GM21390 (cell line): ENCODE measurements at regions not wholly inside any gene's neighbourhood (a gene's known extent, or its start where the extent isn't known, plus 50 kb on each side); places are given as distances from the start of the nearest gene placed in this dataset.
"Not testable (repeated sequence)": the region's sequence is repeated elsewhere in the genome, so short reads cannot be mapped to it uniquely, and the experiment has no call there.

ENCODE experiments used
- ATAC-seq: cut with Tn5 transposase; IDR thresholded peaks from one replicate; pipeline ENCODE4 v1.9.1; 2021; ENCODE audit not compliant: unreplicated experiment

DNA sequence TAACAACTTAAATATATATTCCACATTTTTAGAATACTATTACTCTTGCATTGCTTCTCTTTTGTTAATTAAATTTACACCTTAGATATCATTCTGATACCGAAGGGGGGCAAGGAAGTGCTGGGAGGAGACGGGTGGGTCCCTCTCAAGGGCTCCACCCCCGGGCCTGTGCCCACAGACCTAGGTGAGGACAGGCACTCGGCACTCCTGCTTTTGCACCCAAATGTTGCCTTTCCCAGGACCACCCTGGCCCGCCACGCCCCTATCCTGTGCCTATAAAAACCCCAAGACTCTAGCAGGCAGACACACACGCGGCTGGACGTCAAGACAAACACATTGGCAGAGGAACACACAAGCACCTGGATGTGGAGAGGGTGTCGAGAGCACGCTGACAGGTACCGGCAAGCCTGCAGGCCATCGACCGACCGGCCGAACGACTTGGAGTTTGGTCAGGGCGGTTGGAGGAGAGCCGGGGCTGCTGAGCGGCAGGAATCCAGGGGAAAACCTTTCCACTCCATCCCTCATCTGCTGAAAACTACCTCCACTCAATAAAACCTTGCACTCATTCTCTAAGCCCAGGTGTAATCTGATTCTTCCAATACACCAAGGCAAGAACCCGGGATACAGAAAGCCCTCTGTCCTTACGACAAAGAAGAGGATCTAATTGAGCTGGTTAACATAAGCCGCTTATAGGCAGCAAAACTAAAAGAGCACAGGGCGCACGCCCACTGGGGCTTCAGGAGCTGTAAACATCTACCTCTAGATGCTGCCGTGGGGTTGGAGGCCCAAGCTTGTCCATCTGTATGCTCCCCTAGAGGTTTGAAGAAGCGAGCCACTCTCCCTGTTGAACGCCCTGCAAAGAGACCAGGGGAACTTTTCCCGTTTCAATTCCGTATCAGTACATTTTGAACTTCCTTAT, 197.4 kb upstream of the PRSS16 start:
- ATAC-seq = no peak

DNA sequence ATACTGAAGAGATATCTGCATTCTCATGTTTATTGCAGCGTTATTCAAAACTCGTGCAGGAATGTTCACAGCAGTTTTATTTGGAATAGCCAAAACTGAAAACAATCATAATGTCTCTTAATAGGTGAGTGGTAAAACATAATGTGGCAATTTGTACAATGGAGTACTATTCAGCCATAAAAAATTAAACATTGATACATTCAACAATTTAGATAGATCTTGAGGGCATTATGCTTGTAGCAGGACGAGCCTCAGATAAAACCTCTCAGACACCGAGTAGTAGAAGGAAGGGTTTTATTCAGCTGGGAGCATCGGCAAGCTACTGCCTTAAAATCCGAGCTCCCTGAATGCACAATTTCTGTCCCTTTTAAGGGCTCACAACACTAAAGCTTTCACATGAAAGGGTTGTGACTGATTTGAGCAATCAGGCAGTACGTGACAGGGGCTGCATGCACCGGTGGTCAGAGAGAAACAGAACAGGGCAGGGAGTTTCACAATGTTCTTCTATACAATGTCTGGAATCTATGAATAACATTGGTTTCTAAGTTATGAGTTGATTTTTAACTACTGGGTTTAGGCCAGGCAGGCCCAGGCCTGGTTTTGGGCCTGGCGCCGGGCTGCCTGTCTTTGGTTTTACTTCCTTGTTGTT, 195.3 kb upstream of the PRSS16 start:
- ATAC-seq = not testable (repeated sequence)

DNA sequence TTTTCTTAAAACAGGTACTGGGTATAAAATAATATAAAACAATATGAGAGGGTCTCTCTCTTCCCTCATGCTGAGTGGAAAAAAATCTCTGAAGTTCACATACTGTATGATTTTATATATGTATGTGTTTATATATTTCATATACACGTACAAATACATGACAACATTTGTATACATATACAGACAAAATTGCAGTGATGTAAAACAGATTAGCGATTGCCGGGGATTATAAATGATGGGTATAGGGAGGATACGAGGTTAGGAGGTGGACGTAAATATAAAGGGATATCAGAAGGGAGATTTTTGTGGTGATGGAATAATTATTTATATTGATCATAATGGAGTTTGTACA, 194.8 kb upstream of the PRSS16 start:
- no peak for ATAC-seq

DNA sequence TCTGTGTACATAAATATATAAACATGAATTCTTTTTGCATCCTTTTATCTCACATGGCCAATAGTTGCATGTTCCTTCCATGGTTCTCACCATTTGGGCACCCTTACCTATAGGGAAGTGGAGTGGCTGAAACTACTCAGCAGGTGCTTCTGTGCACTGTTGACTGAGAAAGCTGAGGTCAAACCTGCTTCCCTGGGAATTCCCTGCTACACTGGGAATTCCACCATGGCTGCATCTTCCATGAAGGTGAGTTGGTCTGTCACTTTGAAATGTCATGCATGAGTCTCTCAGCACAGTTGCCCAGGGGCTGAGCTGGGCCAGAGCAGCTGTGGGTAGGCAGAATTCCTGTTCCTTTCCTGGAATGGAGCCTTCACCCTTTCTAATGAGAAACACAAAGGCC, 193.8 kb upstream of the PRSS16 start:
- no peak for ATAC-seq

DNA sequence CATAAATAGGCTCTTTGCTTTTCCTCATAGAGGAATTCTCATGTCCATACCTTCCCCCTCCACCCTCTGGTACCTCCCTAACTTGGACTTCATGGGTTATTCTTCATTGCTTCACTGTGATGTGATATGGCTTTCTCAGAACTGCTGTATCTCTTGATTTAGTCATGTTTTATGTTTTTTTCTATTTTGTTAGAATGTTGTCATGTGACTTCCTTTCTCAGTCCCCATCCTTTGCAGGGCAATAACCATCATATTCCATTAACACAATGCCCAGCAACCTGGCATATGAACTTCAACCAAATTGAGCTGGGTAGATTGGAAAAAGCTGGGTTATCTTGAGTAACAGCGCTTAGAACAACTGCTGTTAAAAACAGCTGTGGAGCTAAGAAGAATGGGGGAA, 190.9 kb upstream of the PRSS16 start:
- no peak for ATAC-seq

DNA sequence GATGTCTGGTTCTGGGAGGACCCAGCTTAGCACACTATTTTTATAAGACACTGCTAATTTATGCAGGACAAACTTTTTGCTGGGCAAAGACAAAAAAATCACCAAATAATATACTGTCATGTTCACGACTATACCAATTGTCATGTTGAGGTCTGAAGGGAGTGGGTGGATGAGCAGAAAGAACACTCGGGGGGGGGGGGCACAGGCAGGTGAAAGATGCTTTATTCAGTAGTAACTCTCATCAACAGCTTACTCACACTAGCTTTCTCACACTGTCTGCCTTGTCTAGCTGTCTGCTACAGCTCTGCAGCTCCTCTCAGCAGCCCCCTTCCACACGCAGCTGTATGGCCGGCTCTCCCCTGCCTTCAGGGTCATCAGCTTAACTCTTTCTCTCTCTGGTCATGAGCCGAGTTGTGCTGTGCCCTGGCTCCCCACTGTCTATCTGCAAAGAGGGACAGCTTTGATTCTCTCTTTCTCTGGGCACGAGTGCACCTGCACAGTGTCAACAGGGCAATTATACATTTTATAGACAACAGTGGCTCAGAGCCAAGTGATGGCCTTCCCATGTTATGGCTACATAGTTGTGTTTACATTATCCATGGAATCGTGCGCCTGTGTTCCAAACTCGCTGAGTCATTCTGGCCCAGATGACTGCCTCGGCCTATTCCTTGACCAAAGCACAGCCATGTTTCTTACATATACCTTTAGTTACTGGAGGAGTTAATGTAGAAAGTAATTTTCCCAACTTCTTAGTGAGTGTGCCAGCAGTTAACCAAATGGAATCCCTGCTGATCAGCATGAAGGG, 187.7 kb upstream of the PRSS16 start:
- ATAC-seq = no peak

DNA sequence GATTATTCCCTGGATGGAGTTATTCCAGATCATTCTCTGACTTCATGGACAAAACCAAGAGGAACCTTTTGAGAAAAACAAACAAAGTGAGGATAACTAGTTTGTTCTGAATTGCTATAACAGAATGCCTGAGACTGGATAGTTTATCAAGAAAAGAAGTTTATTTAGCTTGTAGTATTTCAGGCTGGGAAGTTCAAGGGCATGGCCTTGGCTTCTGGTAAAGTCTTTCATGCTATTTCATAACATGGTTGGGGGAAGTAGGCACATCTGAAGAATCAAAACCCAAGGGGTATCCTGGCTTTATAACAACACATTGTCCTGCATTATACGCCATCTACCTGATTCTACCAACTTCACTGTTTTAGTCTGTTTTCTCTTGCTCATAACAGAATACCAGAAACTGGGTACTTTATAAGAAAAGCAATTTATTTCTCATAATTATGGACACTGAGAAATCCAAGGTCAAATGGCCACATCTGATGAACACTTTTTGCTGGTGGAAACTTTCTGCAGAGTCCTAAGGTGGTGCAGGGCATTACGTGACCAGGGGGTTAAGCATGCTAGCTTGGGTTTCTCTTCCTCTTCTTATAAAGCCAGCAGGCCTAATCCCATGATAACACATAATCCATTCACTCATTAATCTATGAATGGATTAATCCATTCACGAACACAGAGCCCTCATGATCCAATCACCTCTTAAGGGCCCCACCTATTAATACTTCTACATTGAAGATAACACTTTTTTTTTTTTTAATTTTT, 186.1 kb upstream of the PRSS16 start:
- ATAC-seq = no peak

DNA sequence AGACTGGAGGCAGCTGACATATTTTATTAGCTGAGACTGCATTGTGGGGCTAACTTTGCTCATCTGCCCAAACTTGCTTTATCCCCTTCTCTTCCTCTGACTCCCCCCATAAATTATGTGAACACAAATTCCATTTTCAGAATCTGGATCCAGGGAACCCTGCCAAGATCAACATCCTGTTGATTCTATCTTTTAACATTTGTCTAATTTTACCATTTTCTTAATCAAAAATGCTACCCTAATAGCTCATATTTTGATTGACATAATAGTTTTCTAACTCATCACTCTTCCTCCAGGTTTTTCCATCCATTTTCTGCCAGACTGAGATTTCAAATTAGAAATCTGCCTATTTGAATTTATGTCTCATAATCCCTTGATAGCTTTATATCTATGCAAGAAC, 184.7 kb upstream of the PRSS16 start:
- no peak for ATAC-seq

DNA sequence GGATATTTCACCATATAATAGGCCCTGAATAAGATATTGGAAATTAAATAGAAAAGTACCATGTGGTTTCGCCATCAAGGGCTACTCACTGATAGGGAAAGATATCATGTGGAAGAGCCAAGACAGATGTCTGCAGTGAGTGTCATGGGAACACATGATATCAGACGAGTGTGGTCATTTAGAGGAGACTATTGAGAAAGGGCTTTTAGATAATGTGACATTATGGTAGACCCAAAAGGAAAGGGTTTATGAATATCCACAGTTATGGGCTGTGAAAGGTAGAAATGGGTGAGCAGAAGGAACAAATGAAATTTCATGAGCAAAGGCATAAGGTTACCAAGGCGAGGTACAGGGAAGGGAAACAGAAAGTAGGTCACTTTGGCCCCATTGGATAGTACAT, 182.3 kb upstream of the PRSS16 start:
- no peak for ATAC-seq

DNA sequence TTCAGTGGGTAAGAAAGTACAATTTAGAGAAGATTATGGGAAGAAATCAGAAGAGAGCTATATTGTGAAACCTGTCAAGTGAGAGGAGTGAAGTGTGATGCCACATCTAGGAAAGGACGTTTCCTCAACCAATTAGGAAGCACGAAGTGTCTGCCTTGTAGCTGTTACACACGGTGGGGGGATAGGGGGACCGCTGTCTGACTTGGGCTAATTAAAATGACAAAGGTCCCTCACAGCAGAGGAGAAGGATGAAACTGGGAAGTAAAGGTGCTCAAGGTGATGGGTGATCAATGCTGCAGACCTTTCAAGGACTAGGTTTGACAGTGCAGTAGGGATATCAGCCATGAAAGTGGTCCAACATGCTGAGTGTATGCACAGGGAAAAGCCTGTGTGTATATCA, 181.1 kb upstream of the PRSS16 start:
- no peak for ATAC-seq

DNA sequence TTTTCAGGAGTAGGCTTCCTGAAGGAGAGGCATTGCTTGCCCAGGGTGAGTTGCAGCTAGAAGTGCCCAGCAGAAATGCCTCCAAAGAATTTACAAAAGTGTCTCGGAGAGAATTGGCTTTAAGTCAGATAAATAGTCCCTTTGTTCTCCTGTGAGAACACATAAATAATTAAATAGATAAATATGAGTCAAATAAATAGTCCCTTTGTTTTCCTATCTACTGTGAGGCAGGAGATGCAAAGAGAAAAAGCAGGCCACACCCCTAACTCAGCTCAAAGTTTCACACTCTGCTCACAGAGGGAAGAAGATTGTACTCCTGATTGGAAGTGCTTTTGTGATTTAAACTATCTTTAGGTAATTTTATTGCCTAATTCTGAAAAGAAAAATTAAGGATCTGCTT, 180.7 kb upstream of the PRSS16 start:
- ATAC-seq = no peak

DNA sequence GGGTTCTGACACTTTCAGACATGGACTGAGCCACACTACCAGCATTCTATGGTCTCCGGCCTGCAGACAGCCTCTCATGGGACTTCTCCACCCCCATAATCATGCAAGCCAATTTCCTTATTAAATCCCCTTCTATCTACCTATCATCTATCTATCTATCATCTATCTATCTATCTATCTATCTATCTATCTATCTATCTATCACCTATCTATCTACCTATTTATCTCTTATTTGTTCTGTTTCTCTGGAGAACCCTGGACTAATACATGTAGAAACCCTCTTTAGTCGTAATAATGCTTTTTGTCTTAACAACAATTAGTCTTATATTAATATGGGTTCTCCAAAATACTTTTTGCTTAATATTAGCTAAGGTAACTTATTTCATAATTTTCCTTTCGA, 174.1 kb upstream of the PRSS16 start:
- ATAC-seq = no peak

DNA sequence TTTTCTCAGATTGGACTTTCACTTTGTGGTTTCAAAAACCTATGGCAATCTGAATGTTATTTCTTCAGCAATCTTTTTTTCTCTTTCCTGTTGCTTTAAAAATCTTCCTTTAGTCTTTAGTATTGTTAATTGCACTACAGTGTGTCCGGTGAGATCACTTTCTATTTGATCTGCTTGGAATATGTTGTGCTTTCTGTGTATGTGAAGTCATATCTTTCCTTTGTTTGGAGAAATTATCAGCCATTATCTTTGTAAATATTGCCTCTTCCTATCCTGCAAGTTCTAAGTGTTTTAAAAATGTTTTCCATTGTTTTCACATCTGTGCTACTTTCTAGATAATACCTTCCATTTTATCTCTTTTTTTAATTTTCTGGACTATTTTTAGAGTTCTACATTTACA, 171.4 kb upstream of the PRSS16 start:
- ATAC-seq = no peak

DNA sequence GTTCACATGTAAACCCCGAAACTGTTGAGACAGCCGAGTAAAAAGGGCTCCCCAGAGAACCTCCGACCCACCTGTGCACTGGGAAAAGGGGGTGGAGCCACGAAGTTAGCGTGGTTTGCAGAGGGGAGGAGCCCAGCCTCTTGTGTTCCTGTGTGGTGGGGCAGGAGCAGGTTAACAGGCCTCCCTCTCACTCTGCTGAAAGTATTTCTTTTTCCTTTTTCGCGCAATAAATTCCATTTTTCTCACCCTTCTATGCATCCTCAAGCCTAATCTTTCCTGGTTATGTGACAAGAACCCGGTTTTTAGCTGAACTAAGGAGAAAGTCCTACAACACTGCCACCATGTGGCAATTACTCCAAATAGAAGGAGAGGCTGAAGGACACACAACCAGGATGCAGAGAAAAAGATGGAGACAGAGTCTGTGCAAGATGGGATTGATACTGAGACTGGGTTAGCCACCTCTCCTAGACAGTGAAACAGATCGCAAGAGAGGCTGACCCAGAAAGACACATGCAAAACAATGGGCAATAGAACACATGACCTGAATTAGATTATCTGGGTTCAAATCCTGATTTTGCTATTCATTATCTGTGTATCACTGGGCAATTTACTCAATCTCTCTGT, 168.7 kb upstream of the PRSS16 start:
- ATAC-seq = peak; percentile 86

DNA sequence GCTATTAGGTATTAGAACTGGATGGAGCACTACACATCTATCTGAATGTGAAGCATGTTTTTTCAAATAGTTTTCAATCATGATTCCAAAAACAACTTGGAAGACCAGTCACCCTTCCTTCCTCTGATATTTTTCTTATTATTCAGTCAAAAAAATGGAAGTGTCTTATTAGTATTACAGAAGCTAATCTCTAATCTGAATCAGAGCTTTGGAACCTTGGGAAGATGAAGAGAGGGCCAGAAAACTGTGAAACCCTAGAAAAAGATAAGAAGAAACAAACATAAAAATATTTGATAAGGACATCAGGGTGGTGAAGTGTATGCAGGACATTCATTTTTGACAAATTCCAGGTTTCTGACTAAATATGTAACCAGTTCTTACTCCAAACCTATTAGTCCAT, 166.3 kb upstream of the PRSS16 start:
- no peak for ATAC-seq

DNA sequence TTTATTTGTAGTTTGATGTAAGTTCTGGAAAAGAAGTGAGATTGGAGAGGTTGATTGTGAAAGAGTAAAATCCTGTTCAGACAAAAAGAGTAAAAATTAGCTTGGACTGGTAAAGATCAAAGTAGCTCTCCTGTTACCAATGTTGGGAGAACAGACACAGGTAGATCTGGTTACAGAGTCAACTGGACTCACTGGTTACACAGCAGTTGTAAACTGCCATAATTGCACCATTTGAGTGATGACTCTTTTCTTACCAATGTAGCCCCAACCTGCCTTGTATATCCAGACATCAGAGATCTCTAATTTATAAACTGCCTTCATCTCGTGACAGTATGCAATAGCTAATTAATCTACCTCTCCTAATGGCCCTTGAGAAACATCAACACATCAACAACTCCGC, 165.6 kb upstream of the PRSS16 start:
- no peak for ATAC-seq

DNA sequence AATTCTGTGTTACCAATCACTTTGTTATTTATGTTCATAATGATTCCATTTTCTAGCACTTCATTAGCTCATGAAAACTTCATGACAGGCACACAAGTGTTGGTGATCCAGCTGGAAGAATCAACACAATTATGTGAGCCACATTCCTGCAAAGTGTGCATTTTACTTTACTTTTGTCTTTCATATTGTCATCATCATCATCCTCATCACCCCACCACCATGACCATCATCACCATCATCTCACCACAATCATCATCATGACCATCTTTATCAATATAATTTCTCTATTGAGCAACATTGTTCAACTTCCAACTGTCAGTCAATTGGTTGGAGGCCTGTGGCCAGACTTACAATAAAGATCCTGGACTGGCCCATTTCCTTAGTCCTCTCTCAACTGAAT, 159.4 kb upstream of the PRSS16 start:
- ATAC-seq = no peak

DNA sequence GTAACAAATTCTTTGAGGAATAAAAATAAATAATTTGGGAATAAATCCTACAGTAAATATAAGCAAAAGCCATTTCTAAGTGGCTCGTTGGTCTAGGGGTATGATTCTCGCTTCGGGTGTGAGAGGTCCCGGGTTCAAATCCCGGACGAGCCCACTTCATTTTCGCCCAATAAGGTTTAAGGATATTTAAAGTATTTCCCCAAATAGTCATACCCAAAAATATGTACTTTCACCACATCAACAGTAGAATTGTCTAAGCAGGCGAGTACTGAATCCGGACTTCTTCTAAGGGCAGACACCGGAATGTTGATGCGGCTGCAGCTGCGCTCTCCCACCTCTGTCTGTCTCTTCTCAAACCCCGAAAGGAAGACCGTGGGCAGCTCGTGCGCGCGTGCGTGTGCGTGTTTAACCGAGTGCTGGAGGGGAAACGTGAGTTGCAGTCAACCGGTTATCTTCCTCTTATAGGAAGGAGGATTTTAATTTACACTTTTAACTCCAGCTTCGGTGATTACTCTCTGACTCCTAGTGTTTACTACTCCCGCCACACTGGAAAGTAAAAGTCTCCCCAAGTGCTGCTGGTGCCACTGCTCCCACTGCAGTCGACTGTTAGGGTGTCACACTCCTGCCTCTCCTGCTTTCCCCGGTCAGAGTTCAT, 155.7 kb upstream of the PRSS16 start:
- ATAC-seq = no peak

DNA sequence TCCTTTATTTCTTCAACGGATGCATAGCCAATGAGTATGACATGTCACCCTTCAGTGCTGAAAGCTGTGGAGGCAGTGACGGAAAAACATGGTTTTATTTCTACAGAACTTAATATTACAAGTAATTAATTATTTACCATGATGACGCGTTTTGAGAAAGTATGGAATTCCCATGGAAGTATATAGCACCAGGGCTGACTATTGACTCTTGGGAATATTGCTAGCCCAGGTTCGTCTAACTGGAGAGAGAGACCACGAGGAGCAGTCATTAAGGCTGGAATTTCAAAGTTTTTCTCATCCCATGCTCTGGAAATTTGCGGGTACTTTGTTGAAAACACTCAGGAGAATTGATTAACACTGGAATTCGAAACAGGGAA, 155.2 kb upstream of the PRSS16 start:
- no peak for ATAC-seq

DNA sequence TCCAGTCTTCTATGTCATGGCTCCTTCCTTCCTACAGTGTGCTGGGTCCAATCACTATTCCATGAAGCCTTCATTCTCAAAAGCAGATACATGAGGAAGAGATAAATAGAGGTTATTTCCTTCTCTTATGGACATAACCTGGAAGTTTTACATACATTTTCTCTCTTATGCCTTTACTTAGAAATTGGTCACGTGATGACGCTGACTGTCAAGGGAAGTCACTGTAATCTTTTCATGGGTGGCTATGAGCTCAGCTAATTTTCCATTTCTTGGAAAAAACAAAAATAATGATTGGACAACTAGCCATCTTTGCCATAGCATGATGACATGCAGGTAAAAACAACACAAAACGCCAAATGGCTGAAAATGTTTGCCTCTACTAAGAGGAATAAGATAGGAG, 151.6 kb upstream of the PRSS16 start:
- ATAC-seq = no peak
